K562 (cell line): ENCODE measurements at regions not wholly inside any gene's neighbourhood (a gene's known extent, or its start where the extent isn't known, plus 50 kb on each side); places are given as distances from the start of the nearest gene placed in this dataset.

ENCODE experiments used
- CEBPG ChIP-seq, 3 experiments: fragments of 200-800 bp in 1 of 3; sonication (Bioruptor generic) in 1 of 3; sonication (generic) in 1 of 3; formaldehyde crosslinking in 1 of 3; IDR thresholded peaks in 2 of 3; conservative IDR thresholded peaks in 1 of 3; 2 replicates each; pipeline versions ENCODE4 v1.6.1 to v1.8.0; 2016 to 2022; ENCODE audit warnings: missing compliant biosample characterization in 2 of 3, missing genetic modification characterization in 2 of 3, mild to moderate bottlenecking in 1 of 3, missing genetic modification reagents in 1 of 3
- CHD4 ChIP-seq: fragments of 200-600 bp; sonication (generic); IDR thresholded peaks from 3 replicates; pipeline ENCODE4 v1.6.1; 2012; ENCODE audit warnings: low read depth, mild to moderate bottlenecking, mixed read lengths, low read length, inconsistent platforms; ENCODE audit not compliant: insufficient read depth, insufficient replicate concordance, poor library complexity, severe bottlenecking
- ETV5 ChIP-seq: sonication (generic); formaldehyde crosslinking; IDR thresholded peaks from 2 replicates; pipeline ENCODE4 v1.4.0; 2020; ENCODE audit warnings: low read depth, mild to moderate bottlenecking, missing genetic modification reagents
- KAT2B ChIP-seq: IDR thresholded peaks from one replicate; pipeline ENCODE4 v1.6.1; 2012; ENCODE audit warnings: low read depth, mild to moderate bottlenecking, control low read depth, inconsistent platforms, low read length, moderate library complexity
- KAT8 ChIP-seq: fragments of 450-650 bp; IDR thresholded peaks from 2 replicates; pipeline ENCODE4 v1.6.1; 2016; ENCODE audit warnings: low read depth, mild to moderate bottlenecking
- KDM2B ChIP-seq: fragments of 250-450 bp; sonication (Bioruptor Pico); IDR thresholded peaks from 2 replicates; pipeline ENCODE4 v1.8.0; 2021; ENCODE audit warnings: mild to moderate bottlenecking, moderate library complexity
- PHTF2 ChIP-seq: fragments of 250-450 bp; sonication (Bioruptor Pico); IDR thresholded peaks from 2 replicates; pipeline ENCODE4 v1.5.0; 2021; ENCODE audit warnings: mild to moderate bottlenecking
- RBM17 ChIP-seq: fragments of 200-400 bp; formaldehyde crosslinking; IDR thresholded peaks from 2 replicates; pipeline ENCODE4 v1.6.1; 2017; ENCODE audit warnings: low read depth, mild to moderate bottlenecking, low read length, borderline replicate concordance
- RBM25 ChIP-seq: fragments of 200-400 bp; formaldehyde crosslinking; IDR thresholded peaks from 2 replicates; pipeline ENCODE4 v1.6.1; 2018; ENCODE audit warnings: low read length, low read depth, moderate library complexity; ENCODE audit not compliant: severe bottlenecking
- RFX1 ChIP-seq: fragments of 450-650 bp; IDR thresholded peaks from 2 replicates; pipeline ENCODE4 v1.6.1; 2016; ENCODE audit warnings: mild to moderate bottlenecking, moderate library complexity
- SAFB ChIP-seq: fragments of 200-400 bp; formaldehyde crosslinking; IDR thresholded peaks from 2 replicates; pipeline ENCODE4 v1.6.1; 2017; ENCODE audit warnings: low read depth, low read length, borderline replicate concordance
- SMAD1 ChIP-seq: fragments of 150-350 bp; IDR thresholded peaks from 2 replicates; pipeline ENCODE4 v1.6.1; 2014; ENCODE audit warnings: low read length, low read depth; ENCODE audit not compliant: partially characterized antibody
- TCF3 ChIP-seq: sonication (generic); formaldehyde crosslinking; IDR thresholded peaks from 2 replicates; pipeline ENCODE4 v1.4.0; 2020; ENCODE audit warnings: mild to moderate bottlenecking, missing genetic modification reagents
- ZNF134 ChIP-seq: fragments of 250-450 bp; sonication (Bioruptor Pico); conservative IDR thresholded peaks from 2 replicates; pipeline ENCODE4 v1.4.0; 2020
- ZNF212 ChIP-seq: fragments of 450-650 bp; formaldehyde crosslinking; IDR thresholded peaks from 2 replicates; pipeline ENCODE4 v1.4.0; 2020; ENCODE audit warnings: mild to moderate bottlenecking
- ZNF24 ChIP-seq: fragments of 450-650 bp; IDR thresholded peaks from 2 replicates; pipeline ENCODE4 v1.6.1; 2016
- ZNF431 ChIP-seq: sonication (generic); formaldehyde crosslinking; IDR thresholded peaks from 2 replicates; pipeline ENCODE4 v1.8.0; 2022; ENCODE audit warnings: mild to moderate bottlenecking, missing genetic modification reagents
- ZNF584 ChIP-seq: fragments of 200-800 bp; sonication (Bioruptor generic); IDR thresholded peaks from 2 replicates; pipeline ENCODE4 v1.6.1; 2016; ENCODE audit warnings: low read depth, mild to moderate bottlenecking, missing genetic modification characterization, missing compliant biosample characterization
- TF ChIP-seq, protein P1 (sequence below), 2 experiments: fragments of 450-650 bp; IDR thresholded peaks; 2 replicates each; pipeline ENCODE4 v1.6.1; 2016
- TF ChIP-seq, protein P2 (sequence below): fragments of 150-350 bp; IDR thresholded peaks from 2 replicates; pipeline ENCODE4 v1.6.1; 2014; ENCODE audit warnings: low read depth, mild to moderate bottlenecking, low read length, borderline replicate concordance
- TF ChIP-seq, protein P3 (sequence below): sonication (generic); formaldehyde crosslinking; IDR thresholded peaks from 2 replicates; pipeline ENCODE4 v1.8.0; 2023; ENCODE audit warnings: mild to moderate bottlenecking, missing genetic modification reagents

DNA sequence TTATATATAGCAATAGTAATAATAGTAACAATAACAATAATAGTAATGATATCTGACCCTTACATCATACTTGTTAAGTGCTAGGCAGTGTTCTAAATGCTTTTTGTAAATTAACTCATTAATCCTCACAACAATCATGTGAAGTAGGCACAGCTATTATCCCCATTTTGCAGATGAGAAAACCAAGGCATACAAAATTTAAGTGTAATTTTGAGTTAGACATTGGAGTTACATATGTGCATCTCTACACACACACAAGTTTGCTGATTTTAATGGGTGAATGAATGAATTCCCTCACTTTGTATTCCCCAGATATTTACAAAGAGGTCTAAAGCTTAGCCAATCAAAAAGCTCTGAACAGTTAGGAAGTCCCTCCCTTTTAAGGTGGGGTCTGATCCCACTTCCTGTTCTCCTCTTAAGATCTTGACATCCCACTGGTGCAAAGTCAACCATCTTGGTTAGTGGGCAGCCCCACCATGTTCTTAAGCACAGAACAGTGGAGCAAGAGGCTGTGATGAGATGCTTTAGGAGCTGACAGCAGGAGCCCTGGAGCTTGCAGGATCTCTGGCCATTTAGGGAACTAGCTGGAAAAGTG is 85.3 kb upstream of the FOXP4 start (continued):
- TF ChIP-seq KAT2B (no peak), ZNF584 (no peak), KAT8 (no peak), ZNF212 (no peak), ZNF24 (0 out of 2 replicates have a peak, but pooled peaks have one; percentile 17), ZNF134 (CRISPR knock-in tag) (no peak), CEBPG (CRISPR knock-in tag; IDR thresholded peaks at IDR 0.05) (no peak), CEBPG (tag; conservative IDR thresholded peaks at IDR 0.05 in 1 of 2, IDR thresholded peaks at IDR 0.05 in 1 of 2) (no peak), PHTF2 (CRISPR knock-in tag) (no peak), RBM25 (peak; percentile 96), SMAD1 (no peak), CHD4 (peak; percentile 96), SAFB (no peak), TCF3 (CRISPR knock-in tag) (no peak), KDM2B (no peak), RFX1 (no peak), ETV5 (CRISPR knock-in tag) (no peak), ZNF431 (no peak), RBM17 (no peak)
- TF ChIP-seq, protein P1, sequence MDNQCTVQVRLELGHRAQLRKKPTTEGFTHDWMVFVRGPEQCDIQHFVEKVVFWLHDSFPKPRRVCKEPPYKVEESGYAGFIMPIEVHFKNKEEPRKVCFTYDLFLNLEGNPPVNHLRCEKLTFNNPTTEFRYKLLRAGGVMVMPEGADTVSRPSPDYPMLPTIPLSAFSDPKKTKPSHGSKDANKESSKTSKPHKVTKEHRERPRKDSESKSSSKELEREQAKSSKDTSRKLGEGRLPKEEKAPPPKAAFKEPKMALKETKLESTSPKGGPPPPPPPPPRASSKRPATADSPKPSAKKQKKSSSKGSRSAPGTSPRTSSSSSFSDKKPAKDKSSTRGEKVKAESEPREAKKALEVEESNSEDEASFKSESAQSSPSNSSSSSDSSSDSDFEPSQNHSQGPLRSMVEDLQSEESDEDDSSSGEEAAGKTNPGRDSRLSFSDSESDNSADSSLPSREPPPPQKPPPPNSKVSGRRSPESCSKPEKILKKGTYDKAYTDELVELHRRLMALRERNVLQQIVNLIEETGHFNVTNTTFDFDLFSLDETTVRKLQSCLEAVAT (IDR thresholded peaks at IDR 0.05): no peak
- TF ChIP-seq, protein P2, sequence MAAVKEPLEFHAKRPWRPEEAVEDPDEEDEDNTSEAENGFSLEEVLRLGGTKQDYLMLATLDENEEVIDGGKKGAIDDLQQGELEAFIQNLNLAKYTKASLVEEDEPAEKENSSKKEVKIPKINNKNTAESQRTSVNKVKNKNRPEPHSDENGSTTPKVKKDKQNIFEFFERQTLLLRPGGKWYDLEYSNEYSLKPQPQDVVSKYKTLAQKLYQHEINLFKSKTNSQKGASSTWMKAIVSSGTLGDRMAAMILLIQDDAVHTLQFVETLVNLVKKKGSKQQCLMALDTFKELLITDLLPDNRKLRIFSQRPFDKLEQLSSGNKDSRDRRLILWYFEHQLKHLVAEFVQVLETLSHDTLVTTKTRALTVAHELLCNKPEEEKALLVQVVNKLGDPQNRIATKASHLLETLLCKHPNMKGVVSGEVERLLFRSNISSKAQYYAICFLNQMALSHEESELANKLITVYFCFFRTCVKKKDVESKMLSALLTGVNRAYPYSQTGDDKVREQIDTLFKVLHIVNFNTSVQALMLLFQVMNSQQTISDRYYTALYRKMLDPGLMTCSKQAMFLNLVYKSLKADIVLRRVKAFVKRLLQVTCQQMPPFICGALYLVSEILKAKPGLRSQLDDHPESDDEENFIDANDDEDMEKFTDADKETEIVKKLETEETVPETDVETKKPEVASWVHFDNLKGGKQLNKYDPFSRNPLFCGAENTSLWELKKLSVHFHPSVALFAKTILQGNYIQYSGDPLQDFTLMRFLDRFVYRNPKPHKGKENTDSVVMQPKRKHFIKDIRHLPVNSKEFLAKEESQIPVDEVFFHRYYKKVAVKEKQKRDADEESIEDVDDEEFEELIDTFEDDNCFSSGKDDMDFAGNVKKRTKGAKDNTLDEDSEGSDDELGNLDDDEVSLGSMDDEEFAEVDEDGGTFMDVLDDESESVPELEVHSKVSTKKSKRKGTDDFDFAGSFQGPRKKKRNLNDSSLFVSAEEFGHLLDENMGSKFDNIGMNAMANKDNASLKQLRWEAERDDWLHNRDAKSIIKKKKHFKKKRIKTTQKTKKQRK: no peak
- TF ChIP-seq, protein P3, sequence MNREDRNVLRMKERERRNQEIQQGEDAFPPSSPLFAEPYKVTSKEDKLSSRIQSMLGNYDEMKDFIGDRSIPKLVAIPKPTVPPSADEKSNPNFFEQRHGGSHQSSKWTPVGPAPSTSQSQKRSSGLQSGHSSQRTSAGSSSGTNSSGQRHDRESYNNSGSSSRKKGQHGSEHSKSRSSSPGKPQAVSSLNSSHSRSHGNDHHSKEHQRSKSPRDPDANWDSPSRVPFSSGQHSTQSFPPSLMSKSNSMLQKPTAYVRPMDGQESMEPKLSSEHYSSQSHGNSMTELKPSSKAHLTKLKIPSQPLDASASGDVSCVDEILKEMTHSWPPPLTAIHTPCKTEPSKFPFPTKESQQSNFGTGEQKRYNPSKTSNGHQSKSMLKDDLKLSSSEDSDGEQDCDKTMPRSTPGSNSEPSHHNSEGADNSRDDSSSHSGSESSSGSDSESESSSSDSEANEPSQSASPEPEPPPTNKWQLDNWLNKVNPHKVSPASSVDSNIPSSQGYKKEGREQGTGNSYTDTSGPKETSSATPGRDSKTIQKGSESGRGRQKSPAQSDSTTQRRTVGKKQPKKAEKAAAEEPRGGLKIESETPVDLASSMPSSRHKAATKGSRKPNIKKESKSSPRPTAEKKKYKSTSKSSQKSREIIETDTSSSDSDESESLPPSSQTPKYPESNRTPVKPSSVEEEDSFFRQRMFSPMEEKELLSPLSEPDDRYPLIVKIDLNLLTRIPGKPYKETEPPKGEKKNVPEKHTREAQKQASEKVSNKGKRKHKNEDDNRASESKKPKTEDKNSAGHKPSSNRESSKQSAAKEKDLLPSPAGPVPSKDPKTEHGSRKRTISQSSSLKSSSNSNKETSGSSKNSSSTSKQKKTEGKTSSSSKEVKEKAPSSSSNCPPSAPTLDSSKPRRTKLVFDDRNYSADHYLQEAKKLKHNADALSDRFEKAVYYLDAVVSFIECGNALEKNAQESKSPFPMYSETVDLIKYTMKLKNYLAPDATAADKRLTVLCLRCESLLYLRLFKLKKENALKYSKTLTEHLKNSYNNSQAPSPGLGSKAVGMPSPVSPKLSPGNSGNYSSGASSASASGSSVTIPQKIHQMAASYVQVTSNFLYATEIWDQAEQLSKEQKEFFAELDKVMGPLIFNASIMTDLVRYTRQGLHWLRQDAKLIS (CRISPR knock-in tag): no peak
